NCI-H128 (cell line): ENCODE measurements at regions not wholly inside any gene's neighbourhood (a gene's known extent, or its start where the extent isn't known, plus 50 kb on each side); places are given as distances from the start of the nearest gene placed in this dataset.

Experiments used
- DNase-seq: peaks from one replicate; lab custom pipeline; 2025; ENCODE audit not compliant: unreplicated experiment; lab: John Stamatoyannopoulos, UW

- no peak for DNase-seq
Measured at GRCh38 chr9:13053504-13053903, 226.0 kb downstream of the MPDZ start.

GRCh38 chr9:13054389-13054788 is 225.1 kb downstream of the MPDZ start:
- DNase-seq, result no peak
